ENCODE measurements at regions not wholly inside any gene's neighbourhood (a gene's known extent, or its start where the extent isn't known, plus 50 kb on each side); places are given as distances from the start of the nearest gene placed in this dataset.

- FAIRE-seq (no peak), DNase-seq (ENCODE audit: low read depth, low spot score) (no peak)
- Histone ChIP-seq H3K9me1 (ENCODE audit: control insufficient read depth, extremely low read depth, insufficient read depth, low read length) (no peaks in the 10 kb centered on the region), H3K4me1 (ENCODE audit: control insufficient read depth, extremely low read depth, insufficient read depth, low read length) (peaks cover 43% of the 10 kb centered on the region), H3K27ac (ENCODE audit: control insufficient read depth, insufficient read depth, low read length) (no peak overlapping the region), H3K36me3 (ENCODE audit: control insufficient read depth in 2 of 2, extremely low read depth in 1 of 2, insufficient read depth in 2 of 2, low read length in 2 of 2) (no peaks in the 10 kb centered on the region), H3K27me3 (ENCODE audit: control insufficient read depth, extremely low read depth, insufficient read depth, low read length) (no peaks in the 10 kb centered on the region), H3K9me3 (ENCODE audit: control insufficient read depth, low read depth, low read length) (no peaks in the 10 kb centered on the region), H4K20me1 (ENCODE audit: control insufficient read depth, extremely low read depth, insufficient read depth, low read length) (no peaks in the 10 kb centered on the region), H2AFZ (ENCODE audit: control insufficient read depth, low read length) (no peak overlapping the region), H3K4me2 (ENCODE audit: control insufficient read depth, extremely low read depth, insufficient read depth, low read depth, low read length) (no peak overlapping the region), H3K4me3 (ENCODE audit: control insufficient read depth in 2 of 3, extremely low read depth in 1 of 3, insufficient read depth in 2 of 3, low read depth in 1 of 3, low read length in 3 of 3) (no peak overlapping the region), H3K79me2 (ENCODE audit: control insufficient read depth, insufficient read depth, low read length) (no peaks in the 10 kb centered on the region), H3K9ac (ENCODE audit: control insufficient read depth, extremely low read depth, insufficient read depth, low read length) (no peak overlapping the region)
- dilution Hi-C loops (cut with MboI; ENCODE audit: extremely low pct_ligation_motif_present, low sequenced_read_pairs) = no loop called here
- no peak for TF ChIP-seq EZH2 (IDR thresholded peaks at IDR 0.05; ENCODE audit: low read length)
These were observed 276.1 kb downstream of the PLK2 start for GRCh38 chr5:58183786-58184085.

DNA sequence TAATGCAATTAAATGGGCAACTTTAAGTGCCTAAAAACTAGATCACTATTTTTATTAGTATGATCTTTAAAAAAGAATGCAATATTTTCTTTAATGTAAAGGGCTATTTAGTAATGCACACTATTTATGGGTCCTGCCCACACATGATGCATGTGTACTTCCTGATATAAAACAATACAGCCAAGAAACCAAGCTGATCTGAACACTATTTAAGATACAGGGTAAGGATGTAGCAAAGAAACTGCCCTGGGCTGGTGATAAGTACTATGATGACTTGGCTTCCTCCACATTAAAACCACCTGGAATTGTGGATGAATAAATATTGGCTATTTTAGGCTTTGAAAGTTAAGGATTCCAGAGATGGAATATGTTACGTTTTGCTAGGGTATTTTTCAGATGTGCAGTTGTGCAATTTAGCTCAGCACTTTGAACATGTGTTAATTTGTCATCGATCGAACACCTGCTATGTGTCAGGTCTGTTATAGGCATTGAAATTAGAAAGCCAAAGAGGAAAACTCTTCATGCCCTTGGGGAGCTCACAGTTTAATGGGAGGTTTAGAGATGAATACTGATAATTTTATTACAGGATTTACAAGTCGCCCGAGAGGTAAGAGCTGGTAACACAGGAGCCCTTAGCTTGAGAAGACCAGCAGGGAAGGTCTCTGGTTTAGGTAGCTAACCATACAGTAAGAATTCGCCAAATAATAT, 276.7 kb downstream of the PLK2 start:
- Histone ChIP-seq H3K79me2 (ENCODE audit: control insufficient read depth, insufficient read depth, low read length) (no peaks in the 10 kb centered on the region), H3K4me1 (ENCODE audit: control insufficient read depth, extremely low read depth, insufficient read depth, low read length) (peaks cover 41% of the 10 kb centered on the region), H3K9ac (ENCODE audit: control insufficient read depth, extremely low read depth, insufficient read depth, low read length) (no peak overlapping the region), H3K4me2 (ENCODE audit: control insufficient read depth, extremely low read depth, insufficient read depth, low read depth, low read length) (peak overlapping the region; percentile 6), H3K9me1 (ENCODE audit: control insufficient read depth, extremely low read depth, insufficient read depth, low read length) (no peaks in the 10 kb centered on the region), H3K9me3 (ENCODE audit: control insufficient read depth, low read depth, low read length) (no peaks in the 10 kb centered on the region), H4K20me1 (ENCODE audit: control insufficient read depth, extremely low read depth, insufficient read depth, low read length) (no peaks in the 10 kb centered on the region), H3K27ac (ENCODE audit: control insufficient read depth, insufficient read depth, low read length) (no peak overlapping the region), H2AFZ (ENCODE audit: control insufficient read depth, low read length) (peak overlapping the region; percentile 12), H3K36me3 (ENCODE audit: control insufficient read depth in 2 of 2, extremely low read depth in 1 of 2, insufficient read depth in 2 of 2, low read length in 2 of 2) (no peaks in the 10 kb centered on the region), H3K27me3 (ENCODE audit: control insufficient read depth, extremely low read depth, insufficient read depth, low read length) (no peaks in the 10 kb centered on the region), H3K4me3 (ENCODE audit: control insufficient read depth in 2 of 3, extremely low read depth in 1 of 3, insufficient read depth in 2 of 3, low read depth in 1 of 3, low read length in 3 of 3) (no peak overlapping the region)
- no peak for TF ChIP-seq EZH2 (IDR thresholded peaks at IDR 0.05; ENCODE audit: low read length)
- TF ChIP-seq, protein P1, sequence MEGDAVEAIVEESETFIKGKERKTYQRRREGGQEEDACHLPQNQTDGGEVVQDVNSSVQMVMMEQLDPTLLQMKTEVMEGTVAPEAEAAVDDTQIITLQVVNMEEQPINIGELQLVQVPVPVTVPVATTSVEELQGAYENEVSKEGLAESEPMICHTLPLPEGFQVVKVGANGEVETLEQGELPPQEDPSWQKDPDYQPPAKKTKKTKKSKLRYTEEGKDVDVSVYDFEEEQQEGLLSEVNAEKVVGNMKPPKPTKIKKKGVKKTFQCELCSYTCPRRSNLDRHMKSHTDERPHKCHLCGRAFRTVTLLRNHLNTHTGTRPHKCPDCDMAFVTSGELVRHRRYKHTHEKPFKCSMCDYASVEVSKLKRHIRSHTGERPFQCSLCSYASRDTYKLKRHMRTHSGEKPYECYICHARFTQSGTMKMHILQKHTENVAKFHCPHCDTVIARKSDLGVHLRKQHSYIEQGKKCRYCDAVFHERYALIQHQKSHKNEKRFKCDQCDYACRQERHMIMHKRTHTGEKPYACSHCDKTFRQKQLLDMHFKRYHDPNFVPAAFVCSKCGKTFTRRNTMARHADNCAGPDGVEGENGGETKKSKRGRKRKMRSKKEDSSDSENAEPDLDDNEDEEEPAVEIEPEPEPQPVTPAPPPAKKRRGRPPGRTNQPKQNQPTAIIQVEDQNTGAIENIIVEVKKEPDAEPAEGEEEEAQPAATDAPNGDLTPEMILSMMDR (optimal IDR thresholded peaks at IDR 0.05 in 1 of 3, IDR thresholded peaks at IDR 0.05 in 1 of 3, conservative IDR thresholded peaks at IDR 0.05 in 1 of 3; ENCODE audit: extremely low read depth in 1 of 3, insufficient read depth in 2 of 3, low read length in 3 of 3) = no peak
- dilution Hi-C loops (cut with MboI; ENCODE audit: extremely low pct_ligation_motif_present, low sequenced_read_pairs) = no loop called here
- DNase-seq (ENCODE audit: low read depth, low spot score) (no peak), FAIRE-seq (peak; percentile 49)

GRCh38 chr5:58182287-58182841, 277.5 kb downstream of the PLK2 start:
- Histone ChIP-seq H2AFZ (ENCODE audit: control insufficient read depth, low read length) (peak overlapping the region; percentile 12), H3K4me2 (ENCODE audit: control insufficient read depth, extremely low read depth, insufficient read depth, low read depth, low read length) (no peak overlapping the region), H3K4me3 (ENCODE audit: control insufficient read depth in 2 of 3, extremely low read depth in 1 of 3, insufficient read depth in 2 of 3, low read depth in 1 of 3, low read length in 3 of 3) (no peak overlapping the region), H3K9me3 (ENCODE audit: control insufficient read depth, low read depth, low read length) (no peaks in the 10 kb centered on the region), H3K36me3 (ENCODE audit: control insufficient read depth in 2 of 2, extremely low read depth in 1 of 2, insufficient read depth in 2 of 2, low read length in 2 of 2) (no peaks in the 10 kb centered on the region), H3K27me3 (ENCODE audit: control insufficient read depth, extremely low read depth, insufficient read depth, low read length) (no peaks in the 10 kb centered on the region), H4K20me1 (ENCODE audit: control insufficient read depth, extremely low read depth, insufficient read depth, low read length) (no peaks in the 10 kb centered on the region), H3K9ac (ENCODE audit: control insufficient read depth, extremely low read depth, insufficient read depth, low read length) (no peak overlapping the region), H3K4me1 (ENCODE audit: control insufficient read depth, extremely low read depth, insufficient read depth, low read length) (peaks cover 33% of the 10 kb centered on the region), H3K79me2 (ENCODE audit: control insufficient read depth, insufficient read depth, low read length) (no peaks in the 10 kb centered on the region), H3K27ac (ENCODE audit: control insufficient read depth, insufficient read depth, low read length) (no peak overlapping the region), H3K9me1 (ENCODE audit: control insufficient read depth, extremely low read depth, insufficient read depth, low read length) (no peaks in the 10 kb centered on the region)
- TF ChIP-seq, protein P1 (optimal IDR thresholded peaks at IDR 0.05 in 1 of 3, IDR thresholded peaks at IDR 0.05 in 1 of 3, conservative IDR thresholded peaks at IDR 0.05 in 1 of 3; ENCODE audit: extremely low read depth in 1 of 3, insufficient read depth in 2 of 3, low read length in 3 of 3) = no peak
- no peak for TF ChIP-seq EZH2 (IDR thresholded peaks at IDR 0.05; ENCODE audit: low read length)
- DNase-seq (ENCODE audit: low read depth, low spot score) (no peak), FAIRE-seq (peak; percentile 44)
- dilution Hi-C loops (cut with MboI; ENCODE audit: extremely low pct_ligation_motif_present, low sequenced_read_pairs) = no loop called here
